Stimulated activated CD8-positive, alpha-beta memory T cell treated with anti-CD3 and anti-CD28 coated beads, Interleukin-12 subunit alpha, Interleukin-12 subunit beta, amount 100 ng/mL, for 24 hours (primary cell): ENCODE measurements at regions not wholly inside any gene's neighbourhood (a gene's known extent, or its start where the extent isn't known, plus 50 kb on each side); places are given as distances from the start of the nearest gene placed in this dataset.

ENCODE experiments used
- DNase-seq: peaks from one replicate; pipeline ENCODE4 v3.0.0-alpha.2; 2020; ENCODE audit errors: extremely low read depth

GRCh38 chr14:97578982-97579548 is 781.9 kb downstream of the VRK1 start:
- no peak for DNase-seq

DNA sequence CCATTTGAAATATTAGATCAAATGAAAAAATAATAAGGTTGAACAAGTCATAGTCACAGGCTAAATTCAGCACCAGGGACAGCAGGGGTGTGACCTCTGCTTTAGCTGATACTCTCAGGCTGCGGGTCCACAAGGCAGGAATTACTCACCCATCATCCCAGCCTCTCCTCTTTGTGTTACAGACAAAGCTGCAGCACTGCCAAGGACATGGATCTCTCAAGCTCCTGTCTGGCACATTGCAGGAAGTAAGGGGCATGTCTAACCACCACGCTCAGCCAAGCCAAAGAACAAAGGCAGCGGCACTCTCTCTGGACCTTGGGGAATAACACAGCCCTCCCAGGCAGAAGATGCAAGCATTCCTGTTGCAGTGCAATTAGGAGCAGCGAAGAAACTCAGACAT is 783.8 kb downstream of the VRK1 start:
- DNase-seq = no peak

GRCh38 chr14:97582022-97582421 is 784.8 kb downstream of the VRK1 start:
- DNase-seq = no peak

- no peak for DNase-seq
Measured at GRCh38 chr14:97584528-97584927, 787.3 kb downstream of the VRK1 start.

- no peak for DNase-seq
Measured at GRCh38 chr14:97592341-97592980, 795.3 kb downstream of the VRK1 start.

DNA sequence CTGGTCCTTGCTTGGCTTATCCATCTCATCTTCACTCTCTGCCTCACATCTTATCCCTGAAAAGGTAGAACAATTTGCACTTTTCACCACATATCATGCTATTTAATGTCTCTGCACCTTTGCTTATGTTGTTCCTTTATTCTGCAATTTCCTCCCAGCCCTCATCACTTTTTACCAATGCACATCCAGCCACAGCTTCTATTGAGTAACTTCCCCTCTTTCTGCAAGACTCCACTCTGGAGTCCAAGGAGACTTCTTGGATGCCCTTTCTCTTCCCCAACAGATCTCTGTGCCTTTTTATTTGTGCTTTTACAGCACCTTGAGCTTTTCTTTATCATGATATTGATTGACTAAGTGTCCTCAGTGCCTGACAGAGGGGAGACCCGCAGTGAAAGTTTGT is 797.1 kb downstream of the VRK1 start:
- DNase-seq = no peak

DNA sequence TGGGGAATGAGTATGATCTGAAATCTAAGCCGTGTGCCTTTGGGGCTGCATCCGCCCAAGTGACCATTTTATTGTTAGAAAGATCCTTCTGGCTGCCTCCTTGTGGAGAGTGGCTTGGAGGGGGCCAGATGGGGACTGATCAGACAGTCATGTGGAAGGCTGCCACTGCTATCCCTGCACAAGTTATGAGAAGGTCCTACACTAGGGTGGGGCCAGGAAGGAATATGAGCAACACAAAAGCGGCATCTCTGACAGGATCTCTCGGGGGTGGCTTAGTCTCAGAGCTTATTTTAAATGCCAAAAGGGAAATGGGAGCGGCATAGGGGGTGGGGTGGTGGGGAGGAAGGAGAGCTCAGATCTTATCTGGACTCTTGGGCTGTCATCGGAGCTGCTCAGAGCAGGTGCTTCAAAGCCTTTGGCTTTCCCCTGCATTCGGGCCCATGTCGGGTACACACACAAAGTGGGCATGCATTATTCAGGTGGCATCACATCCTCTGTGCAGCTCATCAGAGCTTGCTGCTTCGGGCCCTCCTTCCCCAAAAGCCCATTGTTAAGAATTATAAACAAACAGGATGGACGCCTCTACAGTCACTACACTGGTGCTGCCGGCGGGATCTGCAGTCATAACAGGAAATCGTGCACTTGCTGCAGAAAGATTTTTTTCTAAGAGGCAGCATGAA is 805.4 kb downstream of the VRK1 start:
- DNase-seq = no peak

- no peak for DNase-seq
Measured at GRCh38 chr14:97603201-97603600, 806.0 kb downstream of the VRK1 start.

DNA sequence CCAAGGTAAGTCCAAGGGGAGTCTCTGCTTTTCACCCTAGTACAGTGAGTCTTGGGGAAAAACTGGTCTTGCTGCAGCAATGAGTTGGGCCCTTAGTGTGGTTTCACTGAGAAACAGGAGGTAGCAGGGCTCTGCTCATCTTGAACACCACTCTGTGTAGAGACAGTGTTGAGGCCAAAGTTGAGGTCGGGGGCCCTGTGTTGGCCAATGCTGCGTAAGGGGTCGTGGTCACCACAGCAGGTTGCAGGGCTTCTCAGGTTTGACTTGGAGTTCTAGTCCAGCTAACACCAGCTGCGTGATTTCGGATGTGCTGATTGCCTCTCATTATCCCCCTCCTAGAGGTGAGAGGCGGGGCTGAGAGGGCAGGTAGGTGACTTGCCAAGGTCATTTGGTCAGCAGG is 807.5 kb downstream of the VRK1 start:
- DNase-seq = no peak

GRCh38 chr14:97618401-97618800 is 821.2 kb downstream of the VRK1 start:
- no peak for DNase-seq

GRCh38 chr14:97618917-97619690 is 821.9 kb downstream of the VRK1 start:
- DNase-seq = no peak

DNA sequence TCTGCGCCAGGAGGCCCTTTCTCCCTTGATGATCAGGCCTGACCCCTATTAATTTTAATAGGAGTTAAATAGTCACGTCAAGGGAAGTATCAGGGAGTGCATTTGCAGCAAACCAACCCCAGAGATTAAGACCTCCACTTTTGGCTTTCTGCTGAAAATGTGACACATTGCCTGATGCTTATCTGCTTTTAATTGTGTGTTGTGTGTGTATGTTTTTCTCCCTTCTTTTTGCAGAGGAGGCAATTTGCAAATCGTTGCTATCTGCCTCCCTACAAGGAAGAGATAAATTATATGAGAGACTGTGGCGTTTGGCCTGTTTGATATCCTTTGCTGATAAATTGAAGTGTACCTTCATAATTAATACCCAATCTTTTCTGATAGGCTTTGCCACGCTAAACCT is 822.9 kb downstream of the VRK1 start:
- no peak for DNase-seq

- no peak for DNase-seq
Measured at GRCh38 chr14:97624985-97625384, 827.8 kb downstream of the VRK1 start.

DNA sequence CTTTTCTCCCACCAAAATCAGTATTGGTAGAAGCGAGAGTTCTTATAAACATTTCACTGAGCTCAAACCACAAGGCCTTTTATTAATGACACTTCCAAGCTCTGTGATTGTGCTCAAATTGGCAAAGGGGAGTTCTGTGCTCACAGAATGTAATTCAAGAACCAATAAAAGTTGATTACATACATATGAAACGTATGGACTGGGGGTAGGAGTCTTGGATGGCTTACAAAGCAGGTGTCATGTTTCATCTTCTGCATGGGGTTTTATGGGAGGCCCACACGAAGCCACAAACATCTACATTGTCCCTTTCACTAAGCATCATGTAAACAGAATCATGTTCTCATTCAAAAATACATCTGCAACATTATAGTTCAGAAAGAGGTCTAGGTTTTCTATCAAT is 828.3 kb downstream of the VRK1 start:
- DNase-seq = no peak

GRCh38 chr14:97626088-97626487 is 828.9 kb downstream of the VRK1 start:
- DNase-seq = no peak

DNA sequence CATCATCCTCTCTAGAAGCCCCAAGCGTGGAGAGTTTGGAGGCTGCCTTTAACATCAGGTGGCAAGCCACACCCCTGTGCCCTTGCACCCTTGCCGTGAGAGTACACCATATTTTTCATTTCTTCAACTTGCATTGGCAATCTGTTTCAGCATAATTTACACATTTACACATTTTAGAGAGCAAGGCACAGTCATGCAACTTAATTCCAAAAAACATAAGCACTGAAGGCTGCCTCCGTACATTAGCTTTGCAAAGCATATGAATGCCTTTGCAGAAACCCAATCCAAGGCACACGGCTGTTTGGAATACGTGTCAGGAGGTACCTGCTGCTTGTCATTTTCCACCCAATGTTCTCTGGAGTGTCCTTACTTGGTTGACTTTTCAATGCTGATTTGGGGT is 833.1 kb downstream of the VRK1 start:
- DNase-seq = no peak

DNA sequence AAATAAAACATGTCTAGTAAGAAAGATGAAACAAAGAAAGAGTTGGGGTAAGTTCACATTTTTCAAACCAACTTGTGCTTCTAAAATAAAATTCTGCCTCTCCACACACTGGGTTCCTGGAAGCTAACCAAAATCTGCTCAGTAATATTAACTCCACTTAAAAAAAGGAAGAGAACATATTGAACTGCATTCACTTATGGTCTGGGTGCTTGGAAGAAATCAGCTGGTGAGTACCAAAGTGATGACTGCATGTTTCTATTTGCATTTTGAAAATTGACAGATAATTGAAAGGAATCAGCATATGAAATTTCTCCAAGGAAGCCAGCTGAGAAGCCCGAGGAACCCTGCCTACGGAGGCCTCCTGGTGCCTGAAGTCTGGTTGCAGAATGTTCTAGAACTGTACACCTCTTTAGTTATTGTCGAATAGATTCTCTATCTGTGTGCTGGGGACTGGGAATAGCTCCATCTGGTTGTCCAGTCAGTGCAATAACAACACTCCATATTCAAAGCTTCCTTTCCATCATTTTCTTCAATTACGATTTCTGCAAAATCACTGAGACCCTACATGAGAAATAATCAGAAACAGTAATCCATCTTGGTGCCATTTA is 836.1 kb downstream of the VRK1 start:
- no peak for DNase-seq

DNA sequence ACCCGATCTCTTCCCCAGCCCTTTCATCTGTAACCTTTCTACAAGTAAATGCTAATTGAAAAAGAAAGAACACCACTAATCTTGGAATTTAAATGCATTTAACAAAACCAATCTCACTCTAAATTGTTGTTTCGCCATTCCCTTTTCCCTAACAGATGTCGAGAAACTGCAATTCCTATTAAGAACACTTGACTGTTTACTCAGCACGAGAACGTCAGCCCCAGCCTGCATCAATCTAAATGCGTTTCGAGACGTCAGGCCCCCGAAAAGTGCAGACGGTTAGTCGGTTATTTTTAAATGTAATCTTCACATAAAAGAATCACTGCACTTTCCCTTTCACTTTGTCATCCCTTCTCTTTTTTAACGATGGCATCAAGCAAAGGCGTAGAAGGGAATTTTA is 837.6 kb downstream of the VRK1 start:
- no peak for DNase-seq

GRCh38 chr14:97638864-97639263 is 841.7 kb downstream of the VRK1 start:
- no peak for DNase-seq

GRCh38 chr14:97640031-97640430 is 842.8 kb downstream of the VRK1 start:
- no peak for DNase-seq

GRCh38 chr14:97641827-97642226 is 844.6 kb downstream of the VRK1 start:
- DNase-seq = no peak

GRCh38 chr14:97642631-97643030 is 845.4 kb downstream of the VRK1 start:
- no peak for DNase-seq
